Suprapubic skin (tissue), 3 donors: ENCODE measurements at regions not wholly inside any gene's neighbourhood (a gene's known extent, or its start where the extent isn't known, plus 50 kb on each side); places are given as distances from the start of the nearest gene placed in this dataset.

Experiments used
- POLR2AphosphoS5 ChIP-seq, 3 donors: sonication (generic); formaldehyde crosslinking; IDR thresholded peaks; one replicate each; pipeline ENCODE4 v1.6.1; 2017; ENCODE audit warnings: antibody characterized with exemption in 3 of 3
- TF ChIP-seq, protein P1 (sequence below), 2 donors: fragments of 200-600 bp in 1 of 2; fragments of 450-650 bp in 1 of 2; sonication (generic) in 1 of 2; IDR thresholded peaks; one replicate each; pipeline ENCODE4 v1.5.1; 2016 to 2019; ENCODE audit warnings: antibody characterized with exemption in 2 of 2, mild to moderate bottlenecking in 1 of 2, moderate library complexity in 1 of 2

DNA sequence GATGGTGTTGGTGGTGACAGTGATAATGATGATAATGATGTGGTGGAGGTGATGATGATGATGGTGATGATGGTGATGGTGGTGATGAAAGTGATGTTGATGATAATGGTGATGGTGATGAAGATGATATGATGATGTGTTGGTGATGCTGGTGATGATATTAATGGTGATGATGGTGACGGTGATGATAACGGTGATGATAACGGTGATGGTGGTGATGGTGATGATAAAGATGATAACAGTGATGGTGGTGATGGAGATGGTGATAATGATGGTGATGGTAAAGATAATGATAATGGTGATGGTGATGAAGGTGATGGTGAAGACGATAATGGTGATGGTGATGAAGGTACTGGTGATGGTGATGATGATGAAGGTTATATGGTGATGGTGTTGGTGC, 76.6 kb downstream of the UNCX start:
- TF ChIP-seq, protein P1, sequence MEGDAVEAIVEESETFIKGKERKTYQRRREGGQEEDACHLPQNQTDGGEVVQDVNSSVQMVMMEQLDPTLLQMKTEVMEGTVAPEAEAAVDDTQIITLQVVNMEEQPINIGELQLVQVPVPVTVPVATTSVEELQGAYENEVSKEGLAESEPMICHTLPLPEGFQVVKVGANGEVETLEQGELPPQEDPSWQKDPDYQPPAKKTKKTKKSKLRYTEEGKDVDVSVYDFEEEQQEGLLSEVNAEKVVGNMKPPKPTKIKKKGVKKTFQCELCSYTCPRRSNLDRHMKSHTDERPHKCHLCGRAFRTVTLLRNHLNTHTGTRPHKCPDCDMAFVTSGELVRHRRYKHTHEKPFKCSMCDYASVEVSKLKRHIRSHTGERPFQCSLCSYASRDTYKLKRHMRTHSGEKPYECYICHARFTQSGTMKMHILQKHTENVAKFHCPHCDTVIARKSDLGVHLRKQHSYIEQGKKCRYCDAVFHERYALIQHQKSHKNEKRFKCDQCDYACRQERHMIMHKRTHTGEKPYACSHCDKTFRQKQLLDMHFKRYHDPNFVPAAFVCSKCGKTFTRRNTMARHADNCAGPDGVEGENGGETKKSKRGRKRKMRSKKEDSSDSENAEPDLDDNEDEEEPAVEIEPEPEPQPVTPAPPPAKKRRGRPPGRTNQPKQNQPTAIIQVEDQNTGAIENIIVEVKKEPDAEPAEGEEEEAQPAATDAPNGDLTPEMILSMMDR (IDR thresholded peaks at IDR 0.05): no peak
- TF ChIP-seq POLR2AphosphoS5 (IDR thresholded peaks at IDR 0.05): no peak
